GM18505 (cell line): ENCODE measurements at regions not wholly inside any gene's neighbourhood (a gene's known extent, or its start where the extent isn't known, plus 50 kb on each side); places are given as distances from the start of the nearest gene placed in this dataset.
"Not testable (repeated sequence)": the region's sequence is repeated elsewhere in the genome, so short reads cannot be mapped to it uniquely, and the experiment has no call there.

Experiments
- ATAC-seq: cut with Tn5 transposase; IDR thresholded peaks from one replicate; pipeline ENCODE4 v1.9.1; 2021; ENCODE audit not compliant: unreplicated experiment
- POLR2A ChIP-seq: IDR thresholded peaks from 4 replicates; pipeline ENCODE4 v1.6.1; 2011; ENCODE audit warnings: borderline replicate concordance; ENCODE audit not compliant: insufficient read depth, insufficient read length; ENCODE audit errors: extremely low read depth

DNA sequence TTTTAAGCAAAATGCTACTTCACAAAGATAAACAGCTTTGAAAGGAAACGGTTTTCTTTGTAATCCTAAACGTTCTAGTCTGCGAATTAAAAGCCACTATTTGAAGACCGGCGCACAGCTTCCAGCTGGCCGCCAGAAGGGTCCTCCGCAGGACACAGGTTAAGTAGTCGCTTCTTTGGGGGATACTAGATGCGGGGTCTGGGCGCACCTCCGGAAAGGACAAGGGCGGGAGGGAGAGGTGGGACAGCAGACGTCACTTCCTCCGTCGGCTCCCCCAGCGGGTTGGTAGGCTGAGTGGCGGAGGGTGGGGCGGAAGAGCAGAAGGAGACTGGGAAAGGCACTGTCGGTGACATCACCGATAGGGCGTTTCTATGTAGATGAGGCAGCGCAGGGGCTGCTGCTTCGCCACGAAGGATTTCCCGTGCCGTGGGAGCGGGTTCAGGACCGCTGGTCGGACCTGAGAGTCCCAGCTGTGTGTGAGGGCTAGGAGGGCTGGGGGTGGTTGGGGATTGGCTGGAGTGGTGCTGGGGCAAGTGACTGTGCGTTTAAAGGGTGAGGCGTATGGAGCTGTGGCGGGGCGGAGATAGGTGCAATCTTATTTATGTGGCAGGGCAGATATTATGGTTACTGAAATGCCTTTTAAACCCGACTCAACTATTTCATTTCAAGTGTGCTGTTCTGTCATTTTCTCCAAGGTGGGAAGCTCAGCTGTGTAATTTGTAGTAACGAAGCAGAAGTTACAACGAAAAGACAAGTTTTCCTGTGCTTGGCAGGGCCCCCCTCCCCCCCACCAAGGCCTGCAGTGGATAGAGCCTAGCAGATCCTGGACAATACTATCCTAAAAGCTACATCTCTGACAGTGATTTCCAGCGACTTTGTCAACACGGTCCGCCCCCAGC lies 158.3 kb upstream of the NOTCH2NLA start:
- ATAC-seq: peak; percentile 88
- peak; percentile 88 for TF ChIP-seq POLR2A

DNA sequence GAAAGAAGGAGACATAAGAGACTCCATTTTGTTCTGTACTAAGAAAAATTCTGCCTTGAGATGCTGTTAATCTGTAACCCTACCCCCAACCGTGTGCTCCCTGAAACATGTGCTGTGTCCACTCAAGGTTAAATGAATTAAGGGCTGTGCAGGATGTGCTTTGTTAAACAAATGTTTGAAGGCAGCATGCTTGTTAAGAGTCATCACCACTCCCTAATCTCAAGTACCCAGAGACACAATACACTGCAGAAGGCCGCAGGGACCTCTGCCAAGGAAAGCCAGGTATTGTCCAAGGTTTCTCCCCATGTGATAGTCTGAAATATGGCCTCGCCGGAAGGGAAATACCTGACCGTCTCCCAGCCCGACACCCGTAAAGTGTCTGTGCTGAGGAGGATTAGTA lies 152.4 kb upstream of the NOTCH2NLA start:
- not testable (repeated sequence) for ATAC-seq

DNA sequence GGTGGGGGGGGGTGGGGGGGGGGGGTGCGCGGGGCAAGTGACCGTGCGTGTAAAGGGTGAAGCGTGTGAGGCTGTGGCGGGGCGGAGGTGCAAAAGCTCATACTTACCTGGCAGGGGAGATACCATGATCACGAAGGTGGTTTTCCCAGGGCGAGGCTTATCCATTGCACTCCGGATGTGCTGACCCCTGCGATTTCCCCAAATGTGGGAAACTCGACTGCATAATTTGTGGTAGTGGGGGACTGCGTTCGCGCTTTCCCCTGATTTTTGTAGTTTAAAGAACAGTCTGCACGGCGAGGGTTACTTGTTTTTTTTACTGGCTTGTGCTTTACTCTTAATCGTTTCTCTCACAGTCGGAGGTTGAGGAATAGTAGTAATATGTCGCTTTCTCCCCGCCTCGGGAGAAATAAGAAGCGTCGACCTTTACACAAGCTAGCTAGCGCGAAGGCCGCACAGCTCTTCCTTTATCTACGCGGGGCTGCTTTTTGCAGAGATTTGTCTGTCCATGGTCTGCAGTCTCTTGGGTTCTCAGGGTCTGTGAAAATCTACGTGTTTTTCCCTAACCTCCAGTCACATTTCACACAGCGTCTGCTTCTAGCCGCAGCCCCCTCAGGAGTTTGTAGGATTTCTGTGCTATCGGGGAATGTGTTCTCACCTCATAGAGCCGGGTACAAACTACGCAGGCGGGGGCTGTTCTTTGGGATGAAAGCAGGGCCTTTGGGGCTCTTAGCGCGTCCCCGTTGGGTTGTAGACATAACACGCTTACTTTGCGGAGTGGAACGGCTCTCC lies 148.1 kb upstream of the NOTCH2NLA start:
- ATAC-seq: peak; percentile 87
- peak; percentile 97 for TF ChIP-seq POLR2A

DNA sequence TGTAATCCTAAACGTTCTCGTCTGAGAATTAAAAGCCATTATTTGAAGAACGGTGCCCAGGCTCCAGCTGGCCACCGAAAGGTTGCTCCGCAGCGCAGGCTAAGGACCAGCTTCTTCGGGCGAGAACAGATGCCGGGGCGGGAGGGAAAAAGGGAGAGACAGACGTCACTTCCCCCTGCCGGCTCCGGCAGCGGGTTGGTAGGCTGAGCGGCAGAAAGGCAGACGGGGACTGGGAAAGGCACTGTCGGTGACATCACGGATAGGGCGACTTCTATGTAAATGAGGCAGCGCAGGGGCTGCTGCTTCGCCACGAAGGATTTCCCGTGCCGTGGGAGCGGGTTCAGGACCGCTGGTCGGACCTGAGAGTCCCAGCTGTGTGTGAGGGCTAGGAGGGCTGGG lies 147.5 kb upstream of the NOTCH2NLA start:
- not testable (repeated sequence) for ATAC-seq

DNA sequence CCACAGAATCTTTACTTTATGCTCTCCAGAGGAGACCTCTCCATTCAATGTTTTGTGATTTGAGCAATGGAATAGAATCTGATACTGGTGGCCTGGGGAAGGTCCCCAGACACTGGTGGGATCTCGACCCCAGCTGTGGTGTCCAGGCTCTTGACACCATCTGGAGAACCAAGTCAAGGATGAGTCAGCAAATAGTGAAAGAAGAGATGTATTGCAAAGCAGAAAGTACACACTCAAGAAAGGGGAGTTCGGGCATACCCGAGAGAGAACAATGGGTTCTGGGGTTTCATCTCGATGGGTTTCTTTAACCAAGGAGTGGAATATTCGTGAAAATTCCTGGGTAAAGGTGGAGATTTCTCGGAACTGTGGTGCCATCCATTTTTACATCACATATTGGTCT lies 146.3 kb upstream of the NOTCH2NLA start:
- ATAC-seq: not testable (repeated sequence)

DNA sequence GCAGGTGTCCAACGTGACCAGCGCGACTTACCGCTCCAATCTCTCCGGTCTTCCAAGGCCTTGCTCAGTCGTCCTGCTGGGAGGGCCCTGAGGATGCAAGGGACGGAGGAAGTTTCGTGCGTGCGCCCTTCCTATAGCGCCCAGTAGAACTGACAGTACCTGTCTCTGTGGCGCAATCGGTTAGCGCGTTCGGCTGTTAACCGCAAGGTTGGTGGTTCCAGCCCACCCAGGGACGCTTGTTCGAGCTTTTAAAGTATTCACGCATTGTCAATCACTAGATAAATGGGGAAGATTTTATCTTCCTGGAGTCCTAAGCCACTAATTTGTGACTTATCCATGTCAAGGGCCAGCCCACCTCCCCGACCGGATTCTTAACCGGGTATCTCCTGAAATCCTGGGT lies 141.1 kb upstream of the NOTCH2NLA start:
- not testable (repeated sequence) for ATAC-seq

DNA sequence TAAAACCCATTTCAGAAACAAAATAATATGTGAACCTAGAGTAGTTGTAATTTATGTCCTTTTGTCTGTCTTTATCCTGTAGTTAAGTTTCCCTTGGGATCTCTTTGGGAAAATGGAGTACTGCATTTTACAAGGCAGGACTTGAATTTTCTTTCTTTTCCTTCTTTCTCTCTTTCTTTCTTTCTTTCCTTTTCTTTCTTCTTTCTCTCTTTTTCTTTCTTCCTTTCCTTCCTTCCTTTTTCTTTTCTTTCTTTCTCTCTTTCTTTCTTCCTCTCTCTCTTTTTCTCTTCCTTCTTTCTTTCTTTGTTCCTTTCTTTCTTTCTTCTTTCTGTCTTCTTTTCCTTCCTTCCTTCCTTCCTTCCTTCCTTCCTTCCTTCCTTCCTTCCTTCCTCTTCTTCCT lies 126.6 kb upstream of the NOTCH2NLA start:
- not testable (repeated sequence) for ATAC-seq

DNA sequence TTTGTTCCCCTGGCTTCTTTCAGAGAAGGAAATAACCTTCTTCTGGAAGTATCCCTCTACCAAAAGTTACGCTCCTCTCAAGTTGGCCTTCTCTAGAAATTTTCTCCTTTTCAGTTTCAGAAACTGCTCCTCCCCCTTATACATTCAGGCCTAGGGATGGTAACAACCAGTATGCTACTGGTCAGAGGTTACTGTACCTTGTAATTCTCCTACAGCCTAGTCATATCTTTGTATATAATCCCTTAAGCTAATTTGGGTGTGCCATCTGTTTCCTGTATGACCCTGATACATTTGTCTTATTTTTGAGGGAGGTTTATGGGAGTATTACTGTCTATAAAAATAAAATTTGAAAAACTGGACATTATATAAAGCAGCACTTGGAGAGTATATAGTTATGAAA lies 98.0 kb upstream of the NOTCH2NLA start:
- not testable (repeated sequence) for ATAC-seq

DNA sequence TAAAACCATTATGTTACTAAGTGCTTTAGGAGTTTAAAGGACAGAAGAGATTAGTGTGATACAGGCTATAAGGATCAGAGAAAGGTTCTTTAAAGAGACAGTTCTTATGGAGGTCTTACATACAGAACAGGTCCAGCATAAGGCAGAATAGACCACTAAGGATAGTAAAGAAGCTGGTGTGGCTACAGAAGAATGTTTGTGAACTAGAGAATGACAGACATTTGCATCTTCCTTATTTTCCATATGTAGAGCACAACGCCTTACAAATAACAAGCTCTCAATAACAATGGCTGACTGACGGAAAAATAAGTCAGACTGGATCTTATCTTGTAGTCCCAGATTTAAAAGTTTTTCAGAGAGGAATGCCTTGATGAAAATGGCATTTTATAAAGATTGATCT lies 95.6 kb upstream of the NOTCH2NLA start:
- not testable (repeated sequence) for ATAC-seq

DNA sequence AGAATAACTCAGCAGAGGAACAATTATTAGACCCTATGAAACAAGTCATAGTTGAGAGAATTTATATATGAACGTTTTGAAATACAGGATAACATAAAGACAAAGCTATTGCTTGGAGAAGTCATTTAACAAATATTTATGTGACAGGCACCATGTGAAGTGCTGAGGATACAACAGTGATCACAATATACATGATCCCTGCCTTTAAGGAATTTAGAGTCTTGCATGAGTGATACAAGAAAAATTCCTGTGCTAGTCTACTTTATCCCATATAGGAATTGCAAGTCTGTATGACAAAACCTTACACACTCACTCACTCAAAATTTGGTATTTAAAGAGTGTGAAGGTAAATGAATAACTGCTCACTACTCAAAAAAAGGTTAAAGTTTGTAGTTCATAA lies 94.5 kb upstream of the NOTCH2NLA start:
- ATAC-seq: not testable (repeated sequence)

DNA sequence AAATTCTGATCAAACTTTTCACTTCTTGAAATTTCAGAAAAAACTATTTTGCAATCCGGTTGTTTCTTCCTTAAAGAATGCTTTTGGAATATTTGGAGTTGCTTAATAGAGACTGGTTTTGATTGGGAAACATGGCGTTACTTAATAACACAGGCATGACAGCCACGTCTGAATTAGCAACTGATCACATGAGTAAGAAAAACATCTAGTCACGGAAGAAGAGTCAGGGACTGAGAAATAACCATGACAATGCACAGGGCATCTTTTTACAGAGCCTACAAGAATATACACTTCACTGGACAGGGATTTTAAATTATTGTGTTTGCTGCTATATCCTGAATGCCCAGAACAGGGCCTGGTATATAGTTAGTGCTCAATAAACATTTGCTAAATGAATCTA lies 94.1 kb upstream of the NOTCH2NLA start:
- ATAC-seq: not testable (repeated sequence)

DNA sequence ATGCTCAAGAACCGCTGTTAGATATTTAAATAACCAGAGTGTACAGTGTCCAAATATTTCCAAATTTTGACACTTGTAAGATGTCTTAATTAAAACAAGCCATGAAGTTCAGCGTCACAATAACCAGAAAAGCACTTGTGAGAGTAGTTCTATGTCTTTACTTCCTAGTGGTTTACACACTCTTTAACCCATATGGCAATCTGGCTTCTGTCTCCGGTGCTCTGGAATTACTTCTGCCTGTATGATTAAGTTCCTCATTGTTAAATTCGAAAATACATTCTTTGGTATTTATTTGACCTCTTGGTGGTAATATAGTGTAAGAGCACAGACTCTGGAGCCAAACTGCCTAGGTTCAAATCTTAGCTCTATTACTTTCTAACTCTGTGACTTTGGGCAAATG lies 89.9 kb upstream of the NOTCH2NLA start:
- ATAC-seq: not testable (repeated sequence)

DNA sequence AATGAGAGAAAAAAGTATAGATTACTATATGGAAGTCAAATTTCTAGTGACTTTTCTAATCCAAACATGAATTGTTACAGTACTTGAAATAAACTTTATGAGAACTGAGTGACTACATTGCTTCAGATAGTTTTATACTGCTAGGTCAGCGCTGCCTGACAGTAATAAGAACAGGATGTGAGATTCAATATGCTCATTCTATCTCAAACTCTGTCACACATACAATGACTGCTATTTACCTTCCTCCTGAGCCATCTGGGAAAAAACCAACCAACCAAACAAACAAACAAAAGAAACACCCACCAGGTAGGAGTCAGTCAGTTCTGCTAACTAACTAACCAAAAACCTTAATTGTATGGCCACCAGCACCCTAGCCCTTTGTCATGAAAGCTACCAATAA lies 89.0 kb upstream of the NOTCH2NLA start:
- not testable (repeated sequence) for ATAC-seq

DNA sequence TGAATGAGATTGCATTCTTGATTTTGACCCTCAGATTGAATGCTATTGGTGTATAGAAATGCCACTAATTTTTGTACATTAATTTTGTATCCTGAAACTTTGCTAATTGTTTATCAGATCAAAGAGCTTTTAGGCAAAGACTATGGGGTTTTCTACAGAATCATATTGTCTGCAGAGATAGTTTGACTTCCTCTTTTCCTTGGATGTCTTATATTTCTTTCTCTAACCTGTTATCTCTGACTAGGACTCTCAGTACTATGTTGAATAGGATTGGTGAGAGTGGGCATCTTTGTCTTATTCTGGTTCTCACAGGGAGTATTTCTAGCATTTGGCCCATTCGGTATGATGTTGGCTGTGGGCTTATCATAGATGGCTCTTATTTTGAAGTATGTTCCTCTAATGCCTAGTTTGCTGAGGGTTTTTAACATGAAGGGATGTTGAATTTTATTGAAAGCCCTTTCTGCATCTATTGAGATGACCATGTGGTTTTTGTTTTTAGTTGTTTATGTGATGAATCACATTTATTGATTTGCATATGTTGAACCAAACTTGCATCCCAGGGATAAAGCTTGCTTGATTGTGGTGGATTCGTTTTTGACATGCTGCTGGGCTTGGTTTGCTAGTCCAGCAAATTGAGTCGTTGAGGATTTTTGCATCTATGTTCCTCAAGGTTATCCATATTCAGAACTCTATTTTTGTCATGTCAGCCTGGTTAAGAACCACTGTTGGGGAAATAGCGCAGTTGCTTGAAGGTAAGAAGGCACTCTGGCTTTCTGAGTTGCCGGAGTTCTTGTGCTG lies 85.8 kb upstream of the NOTCH2NLA start:
- ATAC-seq: not testable (repeated sequence)

DNA sequence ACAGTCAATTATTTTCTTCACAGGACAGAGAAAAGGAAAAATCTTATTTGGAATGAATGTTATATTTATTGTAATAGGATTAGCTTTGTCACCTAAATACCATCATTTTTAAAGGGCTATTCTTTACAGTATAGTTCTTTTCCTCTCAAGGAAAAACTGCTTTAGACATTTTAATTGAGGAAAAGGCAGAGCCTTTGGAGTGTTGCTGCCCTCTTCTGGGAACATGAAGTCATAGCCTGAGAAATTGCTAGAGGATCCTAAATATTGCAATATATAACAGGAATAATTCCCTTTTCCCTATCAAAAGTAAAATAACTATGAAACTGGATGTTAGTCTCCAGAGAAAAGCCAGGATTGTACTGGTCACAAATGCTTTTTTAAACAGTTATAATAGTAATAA lies 81.8 kb upstream of the NOTCH2NLA start:
- not testable (repeated sequence) for ATAC-seq

DNA sequence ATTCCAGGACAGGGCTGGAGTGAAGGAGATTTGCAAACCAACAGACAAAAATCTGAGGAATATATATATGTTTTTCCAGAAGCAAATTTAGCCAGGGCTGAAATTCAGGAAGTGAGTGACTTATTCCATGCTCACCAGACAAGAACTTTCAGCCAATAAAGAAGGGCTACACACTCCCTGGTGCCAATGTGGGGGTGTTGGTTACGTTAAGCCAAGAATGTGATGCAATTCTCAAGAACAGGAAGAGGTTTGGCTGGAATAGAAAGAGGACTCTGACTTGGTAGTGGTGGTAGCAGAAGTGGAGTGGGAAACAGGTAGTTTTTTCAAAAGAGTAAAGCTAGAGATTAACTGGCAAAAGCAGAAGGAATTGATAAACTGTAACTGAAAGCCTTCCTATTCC lies 80.6 kb upstream of the NOTCH2NLA start:
- not testable (repeated sequence) for ATAC-seq

DNA sequence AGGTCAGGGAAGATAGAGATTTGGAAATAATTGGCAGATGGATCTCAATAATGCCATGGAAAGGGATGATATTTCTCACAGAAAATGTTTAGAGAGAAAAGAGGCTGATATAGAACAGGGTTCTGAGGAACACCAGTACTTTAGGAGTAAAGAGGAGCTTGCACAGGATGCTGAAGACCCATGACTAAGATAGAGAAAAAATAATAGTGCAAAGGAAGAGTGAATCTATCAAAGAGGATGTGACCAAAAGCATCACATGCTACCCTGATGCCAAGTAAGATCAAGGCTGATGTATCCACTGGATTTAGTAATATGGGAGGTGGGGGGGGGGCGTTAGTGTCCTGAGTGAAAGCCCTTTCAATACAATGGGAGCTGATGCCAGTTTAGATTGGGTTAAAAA lies 80.1 kb upstream of the NOTCH2NLA start:
- not testable (repeated sequence) for ATAC-seq

DNA sequence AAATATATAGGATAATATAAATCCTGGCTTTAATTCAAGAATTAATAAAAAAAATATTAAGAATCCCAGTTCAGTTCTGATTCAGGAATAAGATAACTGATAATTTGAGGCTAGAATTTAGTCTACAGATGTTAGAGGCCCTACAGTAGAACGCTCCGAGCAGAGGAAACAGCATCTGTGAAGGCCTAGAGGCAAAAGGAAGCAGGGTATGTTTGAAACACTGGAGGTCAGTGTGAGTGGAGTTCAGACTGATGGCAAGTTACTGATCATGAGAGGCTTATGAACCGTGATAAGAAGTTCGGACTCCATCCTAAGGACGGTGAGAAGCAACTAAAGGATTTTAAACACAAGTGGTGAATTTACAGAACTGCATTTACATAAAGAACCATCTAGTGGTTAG lies 79.3 kb upstream of the NOTCH2NLA start:
- not testable (repeated sequence) for ATAC-seq

DNA sequence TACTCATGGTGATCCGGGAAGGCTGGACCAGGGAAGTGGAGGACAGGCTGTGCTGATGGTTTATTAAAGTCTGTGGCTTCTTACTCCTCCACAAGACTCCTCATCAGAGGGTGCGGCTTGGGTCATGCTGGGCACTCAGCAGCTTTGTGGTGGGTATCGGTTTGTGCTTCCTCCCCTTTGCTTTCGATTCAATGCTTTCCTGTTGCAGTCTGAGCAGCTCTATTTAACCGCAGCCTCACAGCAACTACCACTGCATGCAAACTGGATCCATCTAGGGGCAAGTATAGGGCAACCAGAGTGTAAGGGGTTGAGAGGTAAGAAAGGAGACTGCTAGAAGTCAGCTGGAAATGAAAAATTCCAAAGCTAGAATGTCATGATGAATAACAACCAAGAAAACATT lies 78.8 kb upstream of the NOTCH2NLA start:
- peak; percentile 94 for ATAC-seq

DNA sequence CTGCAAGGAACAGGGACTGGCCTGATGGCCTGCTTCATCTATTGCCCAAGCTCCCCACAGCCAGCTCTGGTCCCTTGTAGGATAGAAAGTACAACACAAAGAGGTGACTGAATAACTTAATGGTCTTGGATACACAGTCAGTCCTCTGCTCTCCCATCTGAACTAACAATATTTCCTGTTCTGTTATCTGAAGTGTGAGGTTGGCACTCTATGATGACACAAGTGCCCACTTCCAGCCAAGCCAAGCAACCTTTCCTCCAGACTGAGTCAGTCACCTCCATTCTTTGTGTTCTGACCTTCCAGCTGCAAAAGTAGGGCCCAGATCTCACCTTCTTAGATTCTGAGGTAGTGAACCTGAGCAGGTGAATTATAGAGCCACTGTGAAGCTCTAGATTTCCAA lies 77.8 kb upstream of the NOTCH2NLA start:
- not testable (repeated sequence) for ATAC-seq
